H1 (cell line): ENCODE measurements at regions not wholly inside any gene's neighbourhood (a gene's known extent, or its start where the extent isn't known, plus 50 kb on each side); places are given as distances from the start of the nearest gene placed in this dataset.

Source experiments
- ASH2L ChIP-seq: fragments of 200-600, 300-600 bp; sonication (generic); IDR thresholded peaks from one replicate; pipeline ENCODE4 v1.7.1; 2017; ENCODE audit warnings: low read length
- CBX5 ChIP-seq: fragments of 300-800, 300-1000 bp; sonication (generic); IDR thresholded peaks from 2 replicates; pipeline ENCODE4 v1.7.1; 2016; ENCODE audit warnings: antibody characterized with exemption, low read length, low read depth
- CBX8 ChIP-seq: fragments of 300-800, 300-1000 bp; sonication (generic); IDR thresholded peaks from 2 replicates; pipeline ENCODE4 v1.7.1; 2016; ENCODE audit warnings: low read depth, low read length, borderline replicate concordance
- CHD7 ChIP-seq: fragments of 300-600 bp; sonication (generic); IDR thresholded peaks from 2 replicates; pipeline ENCODE4 v1.7.1; 2012; ENCODE audit warnings: low read length, moderate library complexity, mild to moderate bottlenecking, inconsistent platforms; ENCODE audit not compliant: insufficient replicate concordance
- JUN ChIP-seq: IDR thresholded peaks from 2 replicates; pipeline ENCODE4 v1.6.1; 2011; ENCODE audit warnings: low read depth, mild to moderate bottlenecking, improper control_type of control experiment, low read length
- JUND ChIP-seq: IDR thresholded peaks from 2 replicates; pipeline ENCODE4 v1.6.1; 2011; ENCODE audit warnings: mild to moderate bottlenecking, improper control_type of control experiment, low read length
- KDM5A ChIP-seq: fragments of 200-600 bp; IDR thresholded peaks from 2 replicates; pipeline ENCODE4 v1.7.1; 2012; ENCODE audit warnings: mild to moderate bottlenecking, low read length, inconsistent platforms, mixed read lengths
- NRF1 ChIP-seq: IDR thresholded peaks from 2 replicates; pipeline ENCODE4 v1.6.1; 2011; ENCODE audit warnings: mild to moderate bottlenecking, low read depth, low read length, improper control_type of control experiment
- SIN3A ChIP-seq, 2 experiments: IDR thresholded peaks in 1 of 2; conservative IDR thresholded peaks in 1 of 2; 2 replicates each; pipeline ENCODE4 v1.6.1; 2011 to 2012; ENCODE audit warnings: low read length in 2 of 2, improper control_type of control experiment in 1 of 2, low read depth in 1 of 2, mild to moderate bottlenecking in 1 of 2
- SRF ChIP-seq: IDR thresholded peaks from 2 replicates; pipeline ENCODE4 v1.6.1; 2011; ENCODE audit warnings: mild to moderate bottlenecking, low read depth, low read length, moderate library complexity

- TF ChIP-seq CHD7 (no peak), NRF1 (no peak), CBX8 (no peak), KDM5A (no peak), ASH2L (no peak), SIN3A (conservative IDR thresholded peaks at IDR 0.05 in 1 of 2, IDR thresholded peaks at IDR 0.05 in 1 of 2; ENCODE audit: low read depth in 1 of 2, low read length in 2 of 2) (no peak), SRF (no peak), CBX5 (no peak), JUN (no peak), JUND (no peak)
- TF ChIP-seq, all 59 proteins: peak for 0
Observed at GRCh38 chr7:13028036-13028824, 340.8 kb downstream of the ARL4A start (continued).
